K562 (cell line): ENCODE measurements at regions not wholly inside any gene's neighbourhood (a gene's known extent, or its start where the extent isn't known, plus 50 kb on each side); places are given as distances from the start of the nearest gene placed in this dataset.

Experiments used
- ATAC-seq: fragments of 200-7000 bp; cut with Tn5 transposase; 3 replicates; pipeline ENCODE4 v1.9.1; 2020; ENCODE audit warnings: moderate library complexity
- BruUV-seq: library from RNA; stranded (reverse); fragments of 400-500 nt; replicated peaks from 2 replicates; lab custom pipeline; 2021; lab: Mats Ljungman, UMichigan
- CTCF ChIA-PET: fragments of 300-600 bp; formaldehyde crosslinking; extraction: SDS; loops from one replicate; lab custom pipeline; 2021; ENCODE audit warnings: low intra/inter-chr PET ratio; lab: Yijun Ruan, JAX
- POLR2A ChIA-PET: fragments of 300-600, 350-650 bp; sonication (Branson Sonifier 250); formaldehyde crosslinking; extraction: SDS; loops from one replicate; lab custom pipeline; 2021; ENCODE audit warnings: antibody characterized with exemption, inconsistent platforms; lab: Yijun Ruan, JAX
- DNase-seq, 4 experiments: peaks; one replicate each; pipeline versions ENCODE4 v3.0.0 to v3.0.0-alpha.2; 2011 to 2018; ENCODE audit warnings: low spot score in 3 of 4, mixed read lengths in 3 of 4; ENCODE audit errors: extremely low read depth in 1 of 4
- FAIRE-seq: peaks from 2 replicates; lab custom pipeline; 2011; peaks lifted over from hg19 to GRCh38; lab: Jason Lieb, UNC
- H2AFZ ChIP-seq: 2 replicates; pipeline ENCODE4 v1.6.0; 2011; ENCODE audit warnings: low read depth, low read length, control low read depth, inconsistent platforms
- H3K27ac ChIP-seq: fragments of 200-600 bp; 3 replicates; pipeline ENCODE4 v1.8.0; 2011; ENCODE audit warnings: low read depth, mild to moderate bottlenecking, control low read depth, inconsistent platforms, low read length, moderate library complexity, mixed read lengths; ENCODE audit errors: extremely low read depth
- H3K27me3 ChIP-seq, 2 experiments: fragments of 300-600 bp in 1 of 2; 2 replicates in 1 of 2; 3 replicates in 1 of 2; pipeline versions ENCODE4 v1.6.0 to v1.8.0; 2011; ENCODE audit warnings: inconsistent platforms in 2 of 2, low read length in 2 of 2, mild to moderate bottlenecking in 1 of 2, mixed read lengths in 1 of 2, moderate library complexity in 1 of 2; ENCODE audit not compliant: control insufficient read depth in 2 of 2, insufficient read depth in 2 of 2
- H3K36me3 ChIP-seq: fragments of 300-600 bp; 3 replicates; pipeline ENCODE4 v1.8.0; 2011; ENCODE audit warnings: mild to moderate bottlenecking, low read length, inconsistent platforms; ENCODE audit not compliant: control insufficient read depth, insufficient read depth
- H3K4me1 ChIP-seq, 2 experiments: fragments of 200-600 bp in 1 of 2; replicated peaks in 1 of 2; 2 replicates in 1 of 2; 3 replicates in 1 of 2; pipeline versions ENCODE4 v1.5.1 to v1.8.0; 2011; ENCODE audit warnings: inconsistent platforms in 2 of 2, low read length in 2 of 2, mild to moderate bottlenecking in 1 of 2, mixed read lengths in 1 of 2, moderate library complexity in 1 of 2; ENCODE audit not compliant: control insufficient read depth in 2 of 2, insufficient read depth in 2 of 2
- H3K4me2 ChIP-seq: 2 replicates; pipeline ENCODE4 v1.6.1; 2011; ENCODE audit warnings: low read length, control low read depth, inconsistent platforms, mixed read lengths; ENCODE audit not compliant: insufficient read depth
- H3K4me3 ChIP-seq: fragments of 200-600 bp; sonication (generic), shearing (Covaris generic); 2 replicates; pipeline ENCODE4 v1.5.1; 2016; ENCODE audit warnings: control low read depth, inconsistent platforms
- H3K79me2 ChIP-seq: fragments of 200-600 bp; 3 replicates; pipeline ENCODE4 v1.8.0; 2011; ENCODE audit warnings: low read length, inconsistent platforms; ENCODE audit not compliant: control insufficient read depth, insufficient read depth
- H3K9ac ChIP-seq, 2 experiments: 2 replicates each; pipeline versions ENCODE4 v1.6.0 to v1.6.1; 2011; ENCODE audit warnings: low read depth in 2 of 2, low read length in 2 of 2, control low read depth in 1 of 2, inconsistent platforms in 1 of 2, mild to moderate bottlenecking in 1 of 2, mixed read lengths in 1 of 2; ENCODE audit not compliant: insufficient read depth in 1 of 2
- H3K9me1 ChIP-seq: one replicate; pipeline ENCODE4 v1.6.0; 2011; ENCODE audit warnings: inconsistent platforms, mild to moderate bottlenecking, low read length, moderate library complexity; ENCODE audit not compliant: control insufficient read depth, insufficient read depth
- H3K9me3 ChIP-seq: replicated peaks from 2 replicates; pipeline ENCODE4 v1.5.1; 2011; ENCODE audit warnings: low read depth, low read length, inconsistent platforms; ENCODE audit not compliant: control insufficient read depth, insufficient read depth
- H4K20me1 ChIP-seq: replicated peaks from 2 replicates; pipeline ENCODE4 v1.6.1; 2011; ENCODE audit warnings: low read length, inconsistent platforms, mixed read lengths; ENCODE audit not compliant: control insufficient read depth, insufficient read depth
- CREB1 ChIP-seq, 2 experiments: sonication (generic) in 1 of 2; formaldehyde crosslinking in 1 of 2; IDR thresholded peaks; 2 replicates each; pipeline versions ENCODE4 v1.6.1 to v1.8.0; 2012 to 2022; ENCODE audit warnings: inconsistent platforms in 1 of 2, mild to moderate bottlenecking in 1 of 2, missing genetic modification reagents in 1 of 2, moderate library complexity in 1 of 2
- KDM1A ChIP-seq, 2 experiments: fragments of 450-650 bp; IDR thresholded peaks; 2 replicates each; pipeline ENCODE4 v1.6.1; 2016; ENCODE audit warnings: mild to moderate bottlenecking in 2 of 2
- RB1 ChIP-seq: fragments of 450-650 bp; IDR thresholded peaks from 2 replicates; pipeline ENCODE4 v1.6.1; 2017; ENCODE audit warnings: low read depth, mild to moderate bottlenecking
- SREBF2 ChIP-seq: sonication (generic); formaldehyde crosslinking; IDR thresholded peaks from 2 replicates; pipeline ENCODE4 v1.4.0; 2020; ENCODE audit warnings: mild to moderate bottlenecking, missing genetic modification reagents
- TGIF2 ChIP-seq: sonication (generic); formaldehyde crosslinking; IDR thresholded peaks from 2 replicates; pipeline ENCODE4 v1.8.1; 2022; ENCODE audit warnings: mild to moderate bottlenecking, missing genetic modification reagents, moderate library complexity
- ZNF217 ChIP-seq: sonication (generic); formaldehyde crosslinking; IDR thresholded peaks from 2 replicates; pipeline ENCODE4 v1.8.0; 2022; ENCODE audit warnings: mild to moderate bottlenecking, missing genetic modification reagents
- ZNF830 ChIP-seq: fragments of 250-450 bp; sonication (Bioruptor Pico); IDR thresholded peaks from 2 replicates; pipeline ENCODE4 v1.5.0; 2021; ENCODE audit warnings: mild to moderate bottlenecking
- WGBS: fragments of 100-300 bp; shearing (Covaris generic); methylation state at CpG from one replicate; pipeline ENCODE4 v1.1.6; 2016; ENCODE audit warnings: low coverage, mixed read lengths; ENCODE audit not compliant: insufficient coverage; ENCODE audit errors: missing lambda C conversion rate; 5-methylcytosine and 5-hydroxymethylcytosine counted together
- in situ Hi-C: fragments of 300-500 bp; cut with MboI; formaldehyde crosslinking; loops from 4 replicates; pipeline ENCODE4 v1.15.0; 2018; ENCODE audit warnings: inconsistent platforms, mixed read lengths
- intact Hi-C: fragments of 100-400 bp; cut with micrococcal nuclease; formaldehyde crosslinking; loops from 2 replicates; pipeline ENCODE4 v1.14.2; 2022

DNA sequence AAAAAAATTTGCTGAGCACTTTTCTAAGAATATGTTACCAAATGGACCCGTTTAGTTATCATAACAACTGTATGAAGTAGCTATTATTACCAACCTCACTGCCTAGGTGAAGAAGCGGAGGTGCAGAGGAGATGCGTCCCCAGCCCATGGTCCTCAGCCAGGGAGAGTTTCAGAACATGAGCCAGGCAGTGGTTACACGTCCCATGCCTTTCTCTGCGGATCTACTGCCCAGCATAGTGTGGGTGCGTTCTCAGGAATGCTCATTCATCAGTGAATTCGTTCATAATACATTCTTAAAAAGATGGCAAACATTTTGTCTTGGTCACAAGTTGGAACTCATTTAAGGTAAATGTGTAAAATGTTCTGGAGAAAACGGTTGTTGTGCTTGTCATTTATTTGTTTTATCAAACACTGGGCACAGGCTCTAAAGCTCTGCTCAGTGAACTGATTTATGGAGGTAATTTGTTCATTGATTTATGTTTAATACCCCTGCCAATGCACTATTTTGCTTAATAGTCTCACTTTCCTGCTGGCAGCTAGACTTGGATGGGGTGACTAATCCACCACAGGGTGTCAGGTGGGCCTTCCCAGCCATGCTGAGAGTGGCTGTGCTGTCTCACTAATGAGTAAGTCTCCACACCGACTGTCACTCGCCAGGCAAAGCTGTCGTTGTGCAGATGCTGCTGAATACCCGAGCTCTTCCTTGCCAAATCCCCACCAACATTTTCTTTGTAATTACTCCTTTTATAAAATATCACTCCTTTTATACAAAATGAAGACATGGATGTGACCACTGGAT, 248.8 kb downstream of the TENT4A start:
- Histone ChIP-seq H3K4me3 (no peak overlapping the region), H3K4me2 (no peak overlapping the region), H3K9me1 (no peaks in the 10 kb centered on the region), H3K4me1 (no peaks in the 10 kb centered on the region), H3K27ac (no peak overlapping the region), H3K9ac (no peak overlapping the region), H3K27me3 (no peaks in the 10 kb centered on the region)
- intact Hi-C loops, result no loop called here
- TF ChIP-seq CREB1 (IDR thresholded peaks at IDR 0.05), result no peak
- no peak for TF ChIP-seq CREB1 (CRISPR knock-in tag; IDR thresholded peaks at IDR 0.05)
- TF ChIP-seq ZNF830 (CRISPR knock-in tag), result no peak
- TF ChIP-seq ZNF217, result no peak
- no peak for TF ChIP-seq SREBF2 (CRISPR knock-in tag)
- TF ChIP-seq KDM1A (IDR thresholded peaks at IDR 0.05), result no peak
- TF ChIP-seq, all 486 proteins: peak for 0
- no TSS peak for BruUV-seq
- DNase-seq (no peak), FAIRE-seq (no peak), ATAC-seq (no peak)
- no peaks in the 10 kb centered on the region for H3K36me3 ChIP-seq
- ChIA-PET CTCF (no interaction called here), POLR2A (interaction anchor here (0.7 to 0.8 kb wide), 2 partner anchors 14 to 408 kb away, joined by 3 read pairs; no protein-coding TSS in a partner anchor)
- no peaks in the 10 kb centered on the region for H3K79me2 ChIP-seq
- under 1% methylated on average over 12 of the region's 12 CpGs for WGBS
- H4K20me1 ChIP-seq, result no peaks in the 10 kb centered on the region
- H2AFZ ChIP-seq, result no peak overlapping the region
- in situ Hi-C loops, result no loop called here
- H3K9me3 ChIP-seq, result no peaks in the 10 kb centered on the region

DNA sequence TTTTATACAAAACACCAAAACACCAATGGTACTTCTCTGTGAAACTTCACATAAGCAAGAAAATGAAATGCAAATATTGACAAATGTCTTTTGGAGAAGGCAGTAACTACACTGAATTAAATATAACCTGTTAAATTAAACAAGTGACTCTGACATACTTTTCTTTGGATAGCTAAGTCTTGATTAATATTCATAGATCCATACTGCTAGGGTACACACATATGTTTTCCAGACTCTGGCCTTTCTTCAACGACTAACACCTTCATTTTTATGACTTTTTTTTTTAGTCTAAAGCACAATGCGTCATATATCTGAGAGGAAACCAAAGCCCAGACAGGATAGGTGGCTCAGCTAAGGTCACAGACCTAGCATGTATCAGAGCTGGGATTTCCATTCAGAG, 263.7 kb downstream of the TENT4A start:
- CTCF ChIA-PET, result no interaction called here
- in situ Hi-C loops (no loop called here), intact Hi-C loops (no loop called here)
- Histone ChIP-seq H3K9me3 (no peaks in the 10 kb centered on the region), H3K4me2 (no peak overlapping the region), H3K36me3 (no peaks in the 10 kb centered on the region), H3K4me1 (no peaks in the 10 kb centered on the region), H3K4me3 (no peak overlapping the region), H2AFZ (no peak overlapping the region), H3K27me3 (no peaks in the 10 kb centered on the region), H4K20me1 (no peaks in the 10 kb centered on the region), H3K79me2 (no peaks in the 10 kb centered on the region), H3K9me1 (no peaks in the 10 kb centered on the region), H3K9ac (no peak overlapping the region), H3K27ac (no peak overlapping the region)
- 0% methylated on average over 2 of the region's 2 CpGs for WGBS
- no peak for ATAC-seq
- no peak for DNase-seq
- POLR2A ChIA-PET, result no interaction called here
- TF ChIP-seq TGIF2 (CRISPR knock-in tag) (no peak), RB1 (no peak)
- no peak for FAIRE-seq
- BruUV-seq, result no TSS peak
